GM18858 (cell line): ENCODE measurements at regions not wholly inside any gene's neighbourhood (a gene's known extent, or its start where the extent isn't known, plus 50 kb on each side); places are given as distances from the start of the nearest gene placed in this dataset.
"Not testable (repeated sequence)": the region's sequence is repeated elsewhere in the genome, so short reads cannot be mapped to it uniquely, and the experiment has no call there.

Experiments
- ATAC-seq: cut with Tn5 transposase; IDR thresholded peaks from one replicate; pipeline ENCODE4 v1.9.1; 2021; ENCODE audit not compliant: unreplicated experiment

- no peak for ATAC-seq
Observed at GRCh38 chr4:130859991-130860390, 1764.0 kb downstream of the C4orf33 start.

- no peak for ATAC-seq
Observed at GRCh38 chr4:130896920-130897319, 1801.0 kb downstream of the C4orf33 start.

- ATAC-seq = no peak
Observed at GRCh38 chr4:130901321-130901720, 1805.4 kb downstream of the C4orf33 start.

DNA sequence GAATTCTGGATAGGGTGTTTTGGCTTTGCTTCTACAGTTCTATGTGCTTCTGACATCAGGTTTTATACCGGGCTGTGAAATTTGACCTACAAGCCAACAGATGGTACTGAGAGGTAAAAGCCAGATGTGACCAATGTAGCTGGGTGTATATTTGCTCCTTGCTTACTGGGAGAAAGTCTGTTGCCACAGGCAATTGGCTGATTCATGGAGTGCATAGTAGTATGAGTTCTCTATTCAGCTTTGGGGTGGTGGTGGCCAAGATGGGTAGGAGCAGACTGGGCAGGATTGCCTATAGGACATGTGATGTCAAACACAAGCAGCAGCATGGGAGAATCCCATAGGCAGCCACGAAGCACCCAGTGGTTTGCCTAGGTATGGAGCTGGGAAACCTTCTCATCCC lies 1827.0 kb downstream of the C4orf33 start:
- ATAC-seq = no peak

GRCh38 chr4:130955520-130955919 lies 1859.6 kb downstream of the C4orf33 start:
- ATAC-seq = no peak

- no peak for ATAC-seq
Observed at GRCh38 chr4:130985371-130985770, 1889.4 kb downstream of the C4orf33 start.

DNA sequence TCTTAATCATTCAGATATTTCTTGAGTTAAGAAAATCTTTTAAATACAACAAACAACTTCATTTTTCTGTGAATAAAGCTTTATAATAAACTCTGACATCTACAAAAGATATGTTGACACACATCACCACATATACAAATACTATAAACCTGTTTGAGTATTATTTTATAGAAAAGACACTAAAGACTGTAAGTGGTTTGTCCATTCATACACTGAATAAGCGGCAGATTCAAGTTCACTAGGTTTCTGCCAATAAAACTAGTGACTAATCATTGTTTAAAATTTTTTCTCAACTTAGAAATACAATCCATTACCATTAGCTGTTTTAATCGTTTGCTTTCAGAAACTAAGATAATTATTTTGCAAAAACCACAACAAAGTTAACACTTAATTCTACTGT lies 1900.0 kb downstream of the C4orf33 start:
- no peak for ATAC-seq

- ATAC-seq = no peak
Observed at GRCh38 chr4:131001371-131001770, 1905.4 kb downstream of the C4orf33 start.

GRCh38 chr4:131002132-131002531 lies 1906.2 kb downstream of the C4orf33 start:
- no peak for ATAC-seq

DNA sequence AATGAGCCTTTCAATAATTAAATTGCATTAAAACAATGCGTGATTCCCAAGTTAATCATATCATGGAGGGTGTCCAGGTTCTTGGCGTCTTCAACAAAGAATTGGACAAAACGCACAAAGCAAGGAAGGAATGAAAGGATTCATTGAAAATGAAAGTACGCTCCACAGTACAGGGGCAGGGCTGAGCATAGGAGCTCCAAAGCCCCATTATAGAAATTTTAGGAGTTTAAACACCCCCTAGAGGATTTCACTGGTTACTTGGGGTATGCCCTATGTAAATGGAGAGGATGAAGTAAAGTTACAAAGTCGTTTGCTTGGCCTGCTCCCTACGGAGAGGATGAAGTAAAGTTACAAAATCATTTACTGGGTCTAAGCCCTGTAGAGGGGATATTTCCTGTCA lies 1910.4 kb downstream of the C4orf33 start:
- no peak for ATAC-seq

DNA sequence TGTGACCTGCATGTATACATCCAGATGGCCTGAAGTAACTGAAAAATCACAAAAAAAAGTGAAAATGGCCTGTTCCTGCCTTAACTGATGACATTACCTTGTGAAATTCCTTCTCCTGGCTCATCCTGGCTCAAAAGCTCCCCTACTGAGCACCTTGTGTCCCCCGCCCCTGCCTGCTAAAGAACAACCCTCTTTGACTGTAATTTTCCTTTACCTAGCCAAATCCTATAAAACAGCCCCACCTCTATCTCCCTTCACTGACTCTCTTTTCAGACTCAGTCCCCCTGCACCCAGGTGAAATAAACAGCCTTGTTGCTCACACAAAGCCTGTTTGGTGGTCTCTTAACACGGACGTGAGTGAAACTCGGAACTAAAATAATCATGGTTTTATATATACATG lies 1916.0 kb downstream of the C4orf33 start:
- not testable (repeated sequence) for ATAC-seq

DNA sequence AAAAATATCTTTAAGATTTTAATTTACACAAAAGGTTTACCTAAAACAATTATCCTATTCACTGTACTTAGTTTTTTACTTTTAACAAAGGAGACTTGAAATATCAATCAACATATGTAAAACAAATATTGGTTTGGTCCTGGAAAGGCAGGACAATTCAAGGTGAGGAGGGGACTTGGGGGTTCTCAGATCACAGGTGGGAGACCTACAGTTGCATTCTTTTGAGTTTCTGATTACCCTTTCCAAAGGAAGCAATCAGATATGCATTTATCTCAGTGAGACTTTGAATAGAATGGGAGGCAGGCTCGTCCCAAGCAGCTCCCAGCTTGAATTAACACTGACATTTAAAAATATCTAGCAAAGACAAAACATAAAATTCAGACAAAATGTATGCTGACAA lies 1917.3 kb downstream of the C4orf33 start:
- no peak for ATAC-seq

DNA sequence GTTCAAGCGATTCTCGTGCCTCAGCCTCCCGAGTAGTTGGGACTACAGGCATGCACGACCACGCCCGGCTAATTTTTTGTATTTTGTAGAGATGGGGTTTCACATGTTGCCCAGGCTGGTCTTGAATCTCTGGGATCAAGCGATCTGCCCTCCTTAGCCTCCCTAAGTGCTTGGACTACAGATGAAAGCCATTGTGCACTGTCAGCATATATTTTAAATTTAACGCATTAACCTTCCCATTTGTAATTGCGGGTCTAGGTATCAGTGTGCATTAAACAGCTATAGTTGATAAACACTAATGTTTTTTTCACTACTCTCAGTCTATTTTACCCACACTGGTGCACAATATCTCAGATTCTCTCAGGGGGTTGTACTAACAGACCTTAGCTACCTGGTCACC lies 1930.8 kb downstream of the C4orf33 start:
- no peak for ATAC-seq

- no peak for ATAC-seq
Observed at GRCh38 chr4:131044368-131044767, 1948.4 kb downstream of the C4orf33 start.

GRCh38 chr4:131046821-131047220 lies 1950.9 kb downstream of the C4orf33 start:
- ATAC-seq = no peak

DNA sequence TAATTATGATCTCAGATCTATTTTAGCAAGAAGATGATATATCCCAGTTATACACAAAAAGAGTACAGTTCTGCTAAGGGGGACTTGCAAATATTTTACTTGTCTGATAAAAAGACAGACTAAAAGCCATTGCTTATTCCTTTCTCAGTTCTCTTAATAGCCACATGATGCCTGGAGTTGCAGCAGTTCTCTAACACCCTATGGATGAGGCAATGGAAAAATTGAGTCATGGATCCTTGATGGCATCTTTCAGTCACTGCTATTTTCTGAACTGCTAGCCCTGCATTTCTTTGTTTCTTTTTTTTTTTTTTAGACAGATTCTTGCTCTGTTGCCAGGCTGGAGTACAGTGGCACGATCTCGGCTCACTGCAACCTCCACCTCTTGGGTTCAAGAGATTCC lies 1956.7 kb downstream of the C4orf33 start:
- no peak for ATAC-seq

- ATAC-seq = no peak
Observed at GRCh38 chr4:131054489-131055019, 1958.6 kb downstream of the C4orf33 start.

DNA sequence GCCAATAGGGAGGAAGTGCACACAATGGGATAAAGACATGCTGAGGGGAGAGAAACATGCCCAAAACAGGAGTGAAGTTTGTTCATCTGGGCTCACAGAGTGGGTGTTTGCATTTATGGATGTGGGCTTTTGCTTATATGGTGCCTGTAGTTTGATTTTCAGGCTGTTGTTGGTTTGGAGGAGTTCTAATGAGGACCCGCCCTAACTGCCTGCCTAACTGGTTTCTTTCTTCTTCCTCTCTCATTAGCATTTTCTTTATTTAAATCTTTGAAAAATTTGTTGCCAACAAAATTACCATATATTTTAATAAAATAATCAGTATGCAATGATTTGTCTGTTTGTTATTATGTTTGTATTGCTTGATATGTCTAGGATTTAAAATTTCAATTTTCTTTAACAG lies 1965.8 kb downstream of the C4orf33 start:
- no peak for ATAC-seq

- ATAC-seq = no peak
Observed at GRCh38 chr4:131063878-131064277, 1967.9 kb downstream of the C4orf33 start.

- no peak for ATAC-seq
Observed at GRCh38 chr4:131081069-131081468, 1985.1 kb downstream of the C4orf33 start.

DNA sequence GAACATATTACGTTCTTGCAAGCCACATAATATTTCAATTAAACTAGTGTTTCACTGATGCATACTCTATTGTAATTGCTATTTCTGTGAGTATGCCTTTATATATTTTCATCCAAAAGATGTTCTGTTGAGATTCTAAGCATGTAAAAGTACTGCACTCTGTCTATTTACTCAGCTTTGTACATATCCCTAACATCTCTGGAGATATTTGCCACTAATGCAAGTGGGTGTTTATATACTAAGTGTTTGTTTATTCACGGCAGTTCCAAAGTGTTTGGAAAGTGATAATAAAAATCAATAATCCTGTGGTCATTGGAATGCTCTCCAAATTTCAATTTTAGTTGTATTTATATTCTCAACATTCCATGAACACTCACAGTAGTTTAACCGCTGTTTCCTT lies 1989.0 kb downstream of the C4orf33 start:
- ATAC-seq = no peak

- ATAC-seq = no peak
Observed at GRCh38 chr4:131091896-131092295, 1995.9 kb downstream of the C4orf33 start.

GRCh38 chr4:131093303-131093702 lies 1997.4 kb downstream of the C4orf33 start:
- no peak for ATAC-seq

DNA sequence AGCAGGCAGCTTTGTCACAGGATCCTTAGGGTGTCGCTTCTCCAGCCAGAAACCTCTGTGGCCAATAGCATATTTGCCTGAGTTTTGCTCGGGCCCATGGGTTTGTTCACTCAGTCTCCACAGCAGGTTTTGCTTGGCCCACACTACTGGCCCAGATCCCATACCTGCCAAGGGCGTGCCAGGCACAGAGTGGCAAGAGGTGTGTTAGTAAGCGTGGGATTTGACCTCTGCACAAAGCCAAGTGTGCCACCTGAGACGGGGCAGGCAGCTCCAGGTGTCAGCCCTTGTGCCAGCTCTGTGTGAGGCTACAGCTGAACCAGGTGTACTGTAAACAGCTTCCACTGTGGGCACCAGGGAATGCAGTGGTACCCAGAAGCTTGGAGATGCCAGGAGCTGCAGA lies 2003.0 kb downstream of the C4orf33 start:
- no peak for ATAC-seq
